ENCODE measurements at regions not wholly inside any gene's neighbourhood (a gene's known extent, or its start where the extent isn't known, plus 50 kb on each side); places are given as distances from the start of the nearest gene placed in this dataset.

GRCh38 chr13:102933122-102933521, 87.3 kb downstream of the ERCC5 start:
- no peak for DNase-seq

- DNase-seq: no peak
Observed at GRCh38 chr13:102932331-102932730, 86.5 kb downstream of the ERCC5 start.

- DNase-seq: no peak
Observed at GRCh38 chr13:102930566-102930965, 84.7 kb downstream of the ERCC5 start.

- DNase-seq: no peak
Observed at GRCh38 chr13:102928941-102929675, 83.3 kb downstream of the ERCC5 start.

All from NCI-H69 (cell line).